ENCODE measurements at regions not wholly inside any gene's neighbourhood (a gene's known extent, or its start where the extent isn't known, plus 50 kb on each side); places are given as distances from the start of the nearest gene placed in this dataset.

GRCh38 chr21:24200052-24200451 is 1407.2 kb downstream of the MRPL39 start:
- TF ChIP-seq CTCF (IDR thresholded peaks at IDR 0.05; ENCODE audit: borderline replicate concordance, extremely low read depth, low read length, poor library complexity, severe bottlenecking): no peak
- TF ChIP-seq EZH2 (IDR thresholded peaks at IDR 0.05; ENCODE audit: borderline replicate concordance, low read depth, low read length, severe bottlenecking): no peak

Measured in DND-41 (cell line).